Gastroesophageal sphincter (tissue), 3 donors: ENCODE measurements at regions not wholly inside any gene's neighbourhood (a gene's known extent, or its start where the extent isn't known, plus 50 kb on each side); places are given as distances from the start of the nearest gene placed in this dataset.

Experiments
- CTCF ChIP-seq, 4 experiments: fragments of 200-600 bp in 2 of 4; fragments of 450-650 bp in 2 of 4; sonication (generic) in 1 of 4; IDR thresholded peaks; one replicate each; pipeline ENCODE4 v1.5.1; 2017 to 2019; ENCODE audit warnings: antibody characterized with exemption in 4 of 4, mild to moderate bottlenecking in 2 of 4, moderate library complexity in 2 of 4
- POLR2A ChIP-seq, 2 donors: fragments of 450-650 bp; IDR thresholded peaks; one replicate each; pipeline ENCODE4 v1.6.1; 2017; ENCODE audit warnings: antibody characterized with exemption in 2 of 2, mild to moderate bottlenecking in 2 of 2, moderate library complexity in 1 of 2

GRCh38 chr15:20356911-20357480, 184.6 kb downstream of the GOLGA6L6 start:
- TF ChIP-seq CTCF (IDR thresholded peaks at IDR 0.05) (no peak), POLR2A (IDR thresholded peaks at IDR 0.05) (no peak)
